Gastrocnemius medialis (tissue), 4 donors: ENCODE measurements at regions not wholly inside any gene's neighbourhood (a gene's known extent, or its start where the extent isn't known, plus 50 kb on each side); places are given as distances from the start of the nearest gene placed in this dataset.

ENCODE experiments used
- CTCF ChIP-seq, 5 experiments: fragments of 450-650 bp in 3 of 5; fragments of 200-600 bp in 2 of 5; sonication (generic) in 2 of 5; IDR thresholded peaks in 4 of 5; conservative IDR thresholded peaks in 1 of 5; 1 replicate in 4 of 5; 2 replicates in 1 of 5; pipeline ENCODE4 v1.5.1; 2016 to 2019; ENCODE audit warnings: antibody characterized with exemption in 5 of 5, mild to moderate bottlenecking in 3 of 5, moderate library complexity in 3 of 5
- POLR2A ChIP-seq, 2 donors: fragments of 450-650 bp; IDR thresholded peaks; one replicate each; pipeline ENCODE4 v1.6.1; 2017; ENCODE audit warnings: antibody characterized with exemption in 2 of 2, mild to moderate bottlenecking in 2 of 2, moderate library complexity in 2 of 2

GRCh38 chr1:8241417-8242014, 76.4 kb upstream of the SLC45A1 start:
- TF ChIP-seq CTCF (IDR thresholded peaks at IDR 0.05 in 4 of 5, conservative IDR thresholded peaks at IDR 0.05 in 1 of 5), result no peak
- TF ChIP-seq POLR2A (IDR thresholded peaks at IDR 0.05), result no peak
